ENCODE measurements at regions not wholly inside any gene's neighbourhood (a gene's known extent, or its start where the extent isn't known, plus 50 kb on each side); places are given as distances from the start of the nearest gene placed in this dataset.

DNA sequence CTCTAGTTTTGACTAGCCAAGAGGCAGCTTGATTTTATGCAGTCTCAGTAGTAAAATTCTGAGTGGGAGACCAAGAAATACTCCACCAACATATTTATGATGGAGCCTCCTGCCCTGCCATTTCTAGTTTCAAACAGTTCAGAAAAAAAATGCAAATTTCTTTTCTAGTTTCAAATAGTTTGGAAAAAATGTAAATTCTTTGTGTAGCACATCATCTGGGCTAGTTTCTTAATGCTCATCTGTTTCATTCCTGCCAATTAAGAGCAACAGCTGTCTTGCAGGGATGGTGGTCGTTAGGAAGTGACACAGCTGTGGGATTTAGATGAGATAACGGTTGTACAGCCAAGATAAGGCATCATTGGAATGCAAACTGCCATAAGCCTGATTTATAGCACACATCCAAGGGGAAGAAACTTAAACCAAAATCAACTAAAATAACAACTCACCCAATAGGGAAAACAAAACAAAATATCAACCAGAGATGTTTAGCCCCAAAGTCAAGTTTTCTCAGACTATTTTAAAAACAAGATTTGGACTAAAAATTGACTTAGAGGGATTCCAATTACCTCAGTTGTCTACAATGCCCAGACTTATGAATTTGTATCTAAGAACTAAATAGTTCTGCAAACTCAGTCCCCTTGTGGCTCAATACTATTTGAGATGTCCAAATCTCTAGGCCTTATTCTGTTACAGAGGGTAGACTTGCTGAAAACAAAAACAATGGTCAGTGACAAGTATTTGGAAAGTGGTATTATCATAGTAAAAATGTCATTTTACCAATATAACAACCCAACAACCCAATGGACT lies 291.3 kb upstream of the ATP2B1 start:
- Histone ChIP-seq H3K4me3 (no peak overlapping the region), H3K9me3 (no peaks in the 10 kb centered on the region), H3K4me1 (no peaks in the 10 kb centered on the region), H3K36me3 (ENCODE audit: insufficient read depth in 1 of 2, low read depth in 1 of 2) (no peaks in the 10 kb centered on the region), H3K27me3 (ENCODE audit: insufficient read depth in 3 of 3, low read length in 2 of 3) (no peaks in the 10 kb centered on the region), H3K27ac (no peak overlapping the region)
- 12 to 32% (median 22%) methylated on average over 2 of the region's 2 CpGs for WGBS, 3 donors
- ATAC-seq (no peak), DNase-seq (no peak)
- TF ChIP-seq, protein P1, sequence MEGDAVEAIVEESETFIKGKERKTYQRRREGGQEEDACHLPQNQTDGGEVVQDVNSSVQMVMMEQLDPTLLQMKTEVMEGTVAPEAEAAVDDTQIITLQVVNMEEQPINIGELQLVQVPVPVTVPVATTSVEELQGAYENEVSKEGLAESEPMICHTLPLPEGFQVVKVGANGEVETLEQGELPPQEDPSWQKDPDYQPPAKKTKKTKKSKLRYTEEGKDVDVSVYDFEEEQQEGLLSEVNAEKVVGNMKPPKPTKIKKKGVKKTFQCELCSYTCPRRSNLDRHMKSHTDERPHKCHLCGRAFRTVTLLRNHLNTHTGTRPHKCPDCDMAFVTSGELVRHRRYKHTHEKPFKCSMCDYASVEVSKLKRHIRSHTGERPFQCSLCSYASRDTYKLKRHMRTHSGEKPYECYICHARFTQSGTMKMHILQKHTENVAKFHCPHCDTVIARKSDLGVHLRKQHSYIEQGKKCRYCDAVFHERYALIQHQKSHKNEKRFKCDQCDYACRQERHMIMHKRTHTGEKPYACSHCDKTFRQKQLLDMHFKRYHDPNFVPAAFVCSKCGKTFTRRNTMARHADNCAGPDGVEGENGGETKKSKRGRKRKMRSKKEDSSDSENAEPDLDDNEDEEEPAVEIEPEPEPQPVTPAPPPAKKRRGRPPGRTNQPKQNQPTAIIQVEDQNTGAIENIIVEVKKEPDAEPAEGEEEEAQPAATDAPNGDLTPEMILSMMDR (IDR thresholded peaks at IDR 0.05): no peak
- intact Hi-C loops (cut with DNase I): no loop called here

DNA sequence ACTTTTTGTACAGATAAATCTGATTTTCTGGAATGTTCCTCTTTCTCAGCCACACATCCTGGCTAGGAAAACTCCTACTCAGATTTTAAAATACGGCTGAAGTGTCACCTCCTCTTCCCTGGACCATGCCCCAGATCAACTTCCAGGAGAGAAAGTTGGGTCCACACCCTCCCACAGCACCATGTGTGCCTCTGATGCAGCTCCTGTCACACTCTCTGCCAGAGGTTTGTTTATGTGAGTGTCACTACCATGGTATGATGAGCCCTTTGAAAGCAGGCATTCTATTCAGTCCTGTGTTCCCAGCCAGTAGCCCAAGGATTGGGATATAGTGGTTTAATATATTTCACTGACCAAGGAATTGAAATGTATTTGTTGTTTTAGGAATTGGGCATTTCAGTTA lies 287.2 kb upstream of the ATP2B1 start:
- Histone ChIP-seq H3K36me3 (ENCODE audit: insufficient read depth in 1 of 2, low read depth in 1 of 2) (no peaks in the 10 kb centered on the region), H3K9me3 (no peaks in the 10 kb centered on the region), H3K27me3 (ENCODE audit: insufficient read depth in 3 of 3, low read length in 2 of 3) (no peaks in the 10 kb centered on the region), H3K4me3 (no peak overlapping the region), H3K27ac (no peak overlapping the region), H3K4me1 (no peaks in the 10 kb centered on the region)
- ATAC-seq: no peak
- TF ChIP-seq, protein P1 (IDR thresholded peaks at IDR 0.05): no peak
- intact Hi-C loops (cut with DNase I): no loop called here
- DNase-seq: no peak
- WGBS, 3 donors: 37 to 63% (median 40%) methylated on average over 1 of the region's 1 CpG

DNA sequence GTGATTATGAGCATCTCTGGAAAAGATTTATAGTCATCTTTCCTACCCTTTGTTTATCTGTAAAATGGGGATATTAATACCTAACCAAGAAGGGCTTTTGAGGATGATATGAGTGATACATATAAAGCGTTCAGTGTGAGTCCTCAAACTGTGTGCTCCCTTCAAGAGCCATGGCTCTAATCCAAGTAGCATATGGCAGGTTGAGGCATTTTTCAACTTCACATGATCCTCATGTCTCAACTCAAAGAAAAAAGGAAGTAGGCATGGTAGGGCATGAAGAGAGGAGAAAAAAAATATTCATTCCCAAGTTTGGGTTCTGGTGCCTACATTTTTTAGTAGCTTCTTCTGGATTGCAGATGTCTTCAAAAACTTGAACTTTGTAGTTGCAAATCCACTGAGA lies 286.3 kb upstream of the ATP2B1 start:
- H3K4me3 ChIP-seq: no peak overlapping the region
- no peaks in the 10 kb centered on the region for H3K36me3 ChIP-seq (ENCODE audit: insufficient read depth in 1 of 2, low read depth in 1 of 2)
- WGBS, 3 donors: 93 to 98% (median 95%) methylated on average over 1 of the region's 1 CpG
- no peaks in the 10 kb centered on the region for H3K9me3 ChIP-seq
- no peak for ATAC-seq
- H3K27ac ChIP-seq: no peak overlapping the region
- H3K4me1 ChIP-seq: no peaks in the 10 kb centered on the region
- DNase-seq: no peak
- no peaks in the 10 kb centered on the region for H3K27me3 ChIP-seq (ENCODE audit: insufficient read depth in 3 of 3, low read length in 2 of 3)
- intact Hi-C loops (cut with DNase I): no loop called here
- TF ChIP-seq, protein P1 (IDR thresholded peaks at IDR 0.05): no peak

DNA sequence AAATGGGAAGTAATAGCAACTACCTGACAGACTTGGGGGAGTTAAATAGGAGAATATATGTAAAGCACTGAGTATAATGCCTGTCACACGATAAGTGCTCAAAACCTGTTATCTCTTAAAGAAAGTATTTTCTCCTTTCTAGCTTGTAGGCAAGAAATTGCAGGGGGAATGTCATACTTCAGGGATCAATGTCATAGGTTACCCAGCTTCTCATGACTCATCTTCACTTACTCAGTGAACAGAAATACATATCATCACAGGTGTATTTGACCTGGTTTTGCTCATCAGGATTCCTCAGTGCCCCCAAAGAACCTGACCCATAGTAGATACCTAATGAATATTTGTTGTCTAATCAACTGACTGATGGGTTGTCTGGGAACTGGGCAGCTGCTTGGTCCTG lies 285.0 kb upstream of the ATP2B1 start:
- Histone ChIP-seq H3K36me3 (ENCODE audit: insufficient read depth in 1 of 2, low read depth in 1 of 2) (no peaks in the 10 kb centered on the region), H3K27ac (no peak overlapping the region), H3K27me3 (ENCODE audit: insufficient read depth in 3 of 3, low read length in 2 of 3) (no peaks in the 10 kb centered on the region), H3K4me3 (no peak overlapping the region), H3K4me1 (no peaks in the 10 kb centered on the region), H3K9me3 (no peaks in the 10 kb centered on the region)
- ATAC-seq: no peak
- DNase-seq: no peak
- 89 to 100% (median 96%) methylated on average over 1 of the region's 1 CpG for WGBS, 3 donors
- intact Hi-C loops (cut with DNase I): no loop called here
- TF ChIP-seq, protein P1 (IDR thresholded peaks at IDR 0.05): no peak

All from psoas muscle (tissue), 7 donors.